Epithelial cell of prostate (primary cell): ENCODE measurements at regions not wholly inside any gene's neighbourhood (a gene's known extent, or its start where the extent isn't known, plus 50 kb on each side); places are given as distances from the start of the nearest gene placed in this dataset.
A peak's percentile ranks its signal among the peaks of the same experiment; 100 is the strongest.

Experiments used
- DNase-seq: peaks from one replicate; pipeline ENCODE4 v3.0.0-alpha.2; 2011; ENCODE audit warnings: low read depth, low spot score
- H3K27ac ChIP-seq: fragments of 450-650 bp; 2 replicates; pipeline ENCODE4 v1.5.1; 2017; ENCODE audit warnings: mild to moderate bottlenecking

- no peak overlapping the region for H3K27ac ChIP-seq
- no peak for DNase-seq
These were observed 133.8 kb downstream of the ZFP36L2 start for GRCh38 chr2:43092520-43093179.

- H3K27ac ChIP-seq = no peak overlapping the region
- DNase-seq = no peak
These were observed 136.1 kb downstream of the ZFP36L2 start for GRCh38 chr2:43090317-43090716.

- H3K27ac ChIP-seq = peak overlapping the region; percentile 99
These were observed 138.0 kb downstream of the ZFP36L2 start for GRCh38 chr2:43088143-43089073.

DNA sequence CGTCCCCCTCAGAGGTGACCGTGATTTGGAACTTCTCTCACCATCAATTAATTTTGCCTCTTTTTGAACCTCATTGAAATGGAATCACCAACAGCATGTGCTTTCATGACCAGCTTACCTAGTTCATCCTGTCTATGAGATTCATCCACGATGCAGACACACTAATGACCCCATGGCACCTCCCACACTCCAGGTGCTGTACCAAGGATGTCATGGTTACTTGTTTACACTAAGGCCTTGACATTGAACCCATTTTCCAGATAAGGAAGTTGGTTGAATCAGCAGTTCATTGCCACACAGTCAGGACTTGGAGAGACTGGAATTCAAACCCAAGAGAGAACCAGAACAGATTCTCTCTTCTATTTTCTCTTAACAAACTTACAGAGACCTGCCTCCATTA is 139.0 kb downstream of the ZFP36L2 start:
- peak overlapping the region; percentile 99 for H3K27ac ChIP-seq
- DNase-seq = no peak

More at GRCh38 chr2:43088143-43089073, 138.0 kb downstream of the ZFP36L2 start:
- no peak for DNase-seq

DNA sequence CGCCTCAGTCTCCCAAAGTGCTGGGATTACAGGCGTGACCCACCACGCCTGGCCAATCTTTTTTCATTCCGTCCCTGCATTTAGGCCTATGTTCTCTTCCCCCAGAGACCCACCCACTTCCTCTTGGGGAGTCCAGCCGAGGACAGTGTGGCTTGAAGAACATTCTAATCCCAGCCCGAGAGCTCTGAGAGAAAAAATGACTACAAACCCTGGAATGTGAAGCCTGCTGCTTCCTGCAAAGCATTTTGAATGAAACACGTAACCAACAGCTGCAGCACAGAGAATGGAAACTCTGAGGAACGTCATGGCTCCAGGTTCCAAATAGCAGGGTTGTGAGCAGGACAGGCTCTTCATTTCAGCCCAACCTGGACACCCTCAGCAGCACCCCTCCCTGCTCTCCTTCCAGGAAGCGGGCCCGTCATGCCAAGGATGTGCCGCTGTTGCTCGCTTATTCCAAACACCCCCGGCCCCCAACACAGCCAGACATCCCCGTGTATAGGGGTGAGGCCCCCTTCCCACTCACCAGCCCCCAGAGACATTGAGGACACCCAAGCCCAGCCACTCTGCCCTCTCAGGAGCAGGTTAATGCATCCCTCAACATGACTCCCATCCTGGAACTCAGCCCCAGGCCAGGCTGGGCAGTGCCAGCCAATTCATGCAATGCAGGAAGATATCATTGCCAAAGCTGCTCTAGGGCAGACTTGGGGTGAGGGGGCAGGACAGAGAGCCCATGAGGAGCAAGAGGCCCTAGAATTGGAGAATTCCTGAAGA is 139.8 kb downstream of the ZFP36L2 start:
- H3K27ac ChIP-seq = peak overlapping the region; percentile 99

GRCh38 chr2:43085929-43086328 is 140.5 kb downstream of the ZFP36L2 start:
- H3K27ac ChIP-seq = peak overlapping the region; percentile 99
- DNase-seq = no peak

More for the DNA sequence above, 139.8 kb downstream of the ZFP36L2 start:
- DNase-seq = peak; percentile 95

- no peak for DNase-seq
- H3K27ac ChIP-seq = peak overlapping the region; percentile 99
These were observed 140.9 kb downstream of the ZFP36L2 start for GRCh38 chr2:43085505-43085904.

DNA sequence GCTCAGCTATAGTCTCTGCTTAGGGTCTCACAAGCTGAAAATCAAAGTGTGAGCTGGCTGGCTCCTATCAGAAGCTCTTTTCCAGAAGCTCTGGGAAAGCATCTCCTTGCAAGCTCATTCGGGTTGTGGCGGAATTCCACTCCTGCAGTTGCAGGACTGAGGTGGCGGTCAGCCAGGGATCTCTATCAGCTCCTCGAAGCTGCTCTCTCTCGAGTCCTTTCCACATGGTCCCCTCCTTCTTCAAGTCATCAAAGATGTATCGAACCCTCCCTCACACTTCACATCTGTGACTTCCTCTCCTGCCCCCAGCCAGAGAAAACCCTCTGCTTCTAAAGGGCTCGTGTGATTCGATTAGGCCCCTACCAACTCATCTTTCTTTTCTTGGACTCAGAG is 141.7 kb downstream of the ZFP36L2 start:
- peak overlapping the region; percentile 99 for H3K27ac ChIP-seq
- no peak for DNase-seq

GRCh38 chr2:43083710-43084698 is 142.4 kb downstream of the ZFP36L2 start:
- peak overlapping the region; percentile 99 for H3K27ac ChIP-seq
- peak; percentile 60 for DNase-seq

- DNase-seq = no peak
- peak overlapping the region; percentile 99 for H3K27ac ChIP-seq
These were observed 143.3 kb downstream of the ZFP36L2 start for GRCh38 chr2:43082903-43083677.

- H3K27ac ChIP-seq = peak overlapping the region; percentile 99
- DNase-seq = peak; percentile 37
These were observed 144.1 kb downstream of the ZFP36L2 start for GRCh38 chr2:43082111-43082894.

GRCh38 chr2:43081131-43081765 is 145.2 kb downstream of the ZFP36L2 start:
- H3K27ac ChIP-seq = no peak overlapping the region
- DNase-seq = no peak

GRCh38 chr2:43080571-43081021 is 145.8 kb downstream of the ZFP36L2 start:
- H3K27ac ChIP-seq = no peak overlapping the region
- no peak for DNase-seq

GRCh38 chr2:43078781-43079755 is 147.3 kb downstream of the ZFP36L2 start:
- H3K27ac ChIP-seq = no peak overlapping the region

DNA sequence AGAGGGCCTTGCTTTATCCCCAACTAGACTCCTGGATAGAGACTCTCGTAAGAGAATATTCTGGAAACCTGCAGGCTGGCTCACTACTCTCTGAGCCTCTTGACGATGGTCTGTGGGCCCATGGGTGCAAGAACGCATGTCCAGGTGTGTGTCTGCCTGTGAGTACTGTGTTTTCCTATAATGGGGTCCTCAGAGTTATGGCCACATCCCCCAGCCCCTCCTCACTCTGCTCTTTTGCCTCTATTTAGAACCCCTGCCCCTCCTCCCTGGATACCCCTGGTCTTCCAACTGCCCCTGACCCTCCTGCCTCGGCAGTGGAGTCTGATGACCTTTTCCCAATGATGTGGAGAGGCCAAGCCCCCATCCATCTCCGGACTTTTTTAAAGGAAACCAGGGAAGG is 148.1 kb downstream of the ZFP36L2 start:
- no peak overlapping the region for H3K27ac ChIP-seq
- no peak for DNase-seq

More at GRCh38 chr2:43078781-43079755, 147.3 kb downstream of the ZFP36L2 start:
- no peak for DNase-seq

- DNase-seq = no peak
- H3K27ac ChIP-seq = no peak overlapping the region
These were observed 148.5 kb downstream of the ZFP36L2 start for GRCh38 chr2:43077876-43078275.
